ENCODE measurements at regions not wholly inside any gene's neighbourhood (a gene's known extent, or its start where the extent isn't known, plus 50 kb on each side); places are given as distances from the start of the nearest gene placed in this dataset.

DNA sequence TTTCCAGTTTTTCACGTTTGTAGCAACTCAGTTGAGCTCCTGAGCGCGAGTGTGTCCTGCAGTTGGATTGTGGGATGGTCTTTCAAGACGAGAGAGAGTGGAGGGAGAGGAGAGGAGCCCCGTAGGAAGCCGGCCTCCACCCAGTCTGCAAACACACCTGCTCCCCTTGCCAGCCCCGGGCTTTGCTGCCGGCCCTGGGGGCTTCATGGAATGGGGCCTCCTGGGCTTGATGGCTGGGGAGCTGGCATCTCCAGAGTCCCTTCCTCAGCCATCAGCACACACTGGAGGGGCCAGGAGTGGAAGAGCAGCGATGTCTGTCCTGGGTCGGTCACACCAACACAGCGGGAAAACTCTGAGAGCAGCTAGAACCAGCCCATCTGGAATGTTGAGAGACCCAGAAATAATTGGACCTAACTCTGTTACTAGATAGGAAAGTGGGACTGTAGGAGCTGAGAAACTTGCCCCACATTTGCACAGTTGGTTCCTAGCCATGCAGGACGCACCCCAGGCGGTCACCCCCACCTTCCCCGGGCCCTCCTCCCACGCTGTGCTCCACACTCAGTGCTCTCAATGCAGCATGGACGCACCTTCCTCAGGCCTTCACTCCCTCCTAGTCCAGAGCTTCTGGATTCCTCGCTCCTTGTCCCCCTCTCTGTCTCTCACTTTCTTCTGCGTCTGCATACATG lies 69.6 kb downstream of the PTGR3 start:
- no peak overlapping the region for H3K4me3 Mint-ChIP-seq
- POLR2A ChIA-PET: no interaction called here
- H3K36me3 Mint-ChIP-seq (ENCODE audit: low read depth): no peaks in the 10 kb centered on the region
- H3K27ac Mint-ChIP-seq: no peak overlapping the region
- H3K27me3 Mint-ChIP-seq (ENCODE audit: low read depth): no peaks in the 10 kb centered on the region
- no peaks in the 10 kb centered on the region for H3K9me3 Mint-ChIP-seq (ENCODE audit: insufficient read depth)
- CTCF ChIA-PET: no interaction called here
- DNase-seq (no peak), ATAC-seq (no peak)
- H3K4me1 Mint-ChIP-seq (ENCODE audit: low read depth): no peaks in the 10 kb centered on the region

DNA sequence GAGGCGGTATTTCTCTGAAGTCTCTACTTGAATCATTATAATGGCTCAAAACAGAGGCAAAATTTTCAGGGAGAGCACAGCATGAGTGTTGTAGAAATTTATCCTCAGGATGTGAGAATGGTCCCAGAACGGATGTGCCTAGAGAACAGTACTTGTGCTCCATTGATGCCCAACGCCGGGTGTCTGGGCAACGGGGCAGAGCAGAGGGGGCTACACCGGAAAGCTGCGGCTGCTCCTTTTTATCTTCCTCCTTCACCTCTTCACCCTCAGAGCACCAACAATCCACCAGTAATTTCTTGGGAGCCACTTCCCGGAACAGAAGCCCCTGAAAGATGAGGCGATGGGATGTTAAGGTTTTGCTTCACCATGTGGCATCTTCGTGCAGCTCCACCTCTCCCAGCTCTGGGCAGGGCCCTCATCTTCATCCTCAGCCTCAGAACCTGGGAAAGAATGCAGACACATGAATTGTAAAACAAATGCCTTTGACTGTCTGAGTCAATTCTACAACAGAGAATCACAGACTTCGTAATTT lies 71.5 kb downstream of the PTGR3 start:
- ATAC-seq: no peak
- Mint-ChIP-seq H3K36me3 (ENCODE audit: low read depth) (no peaks in the 10 kb centered on the region), H3K27ac (no peak overlapping the region), H3K9me3 (ENCODE audit: insufficient read depth) (no peaks in the 10 kb centered on the region), H3K27me3 (ENCODE audit: low read depth) (no peaks in the 10 kb centered on the region), H3K4me3 (no peak overlapping the region), H3K4me1 (ENCODE audit: low read depth) (no peaks in the 10 kb centered on the region)
- no peak for DNase-seq
- ChIA-PET POLR2A (no interaction called here), CTCF (no interaction called here)

DNA sequence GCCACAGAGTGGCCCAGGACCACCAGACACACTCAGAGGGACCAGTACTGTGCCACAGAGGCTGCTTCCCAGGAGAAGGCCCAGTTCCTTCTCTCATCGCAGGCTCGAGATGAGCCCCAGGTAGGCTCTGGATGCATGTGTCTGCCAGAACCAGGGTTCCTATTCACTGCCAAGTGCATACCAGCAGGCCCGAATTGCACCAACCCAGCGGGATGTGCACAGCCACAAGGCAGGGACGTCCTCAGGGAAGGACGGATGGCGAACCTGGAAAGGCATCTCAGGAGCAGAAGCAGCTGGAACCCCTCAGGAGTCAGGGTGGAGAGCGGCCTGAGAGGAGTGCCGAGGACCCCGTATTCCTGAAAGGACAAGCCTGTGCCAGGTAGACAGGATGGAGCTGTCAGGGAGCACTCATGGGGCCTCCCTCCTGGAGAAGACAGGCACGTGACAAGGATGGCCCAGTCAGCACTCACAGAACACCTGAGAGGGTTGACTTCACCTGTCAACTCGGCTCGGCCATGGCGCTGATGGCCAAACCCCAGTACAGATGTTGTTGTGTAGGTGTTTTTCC lies 73.7 kb downstream of the PTGR3 start:
- H3K36me3 Mint-ChIP-seq (ENCODE audit: low read depth): no peaks in the 10 kb centered on the region
- H3K4me3 Mint-ChIP-seq: no peak overlapping the region
- POLR2A ChIA-PET: no interaction called here
- no peak overlapping the region for H3K27ac Mint-ChIP-seq
- H3K4me1 Mint-ChIP-seq (ENCODE audit: low read depth): no peaks in the 10 kb centered on the region
- DNase-seq: no peak
- ATAC-seq: no peak
- no peaks in the 10 kb centered on the region for H3K9me3 Mint-ChIP-seq (ENCODE audit: insufficient read depth)
- CTCF ChIA-PET: no interaction called here
- no peaks in the 10 kb centered on the region for H3K27me3 Mint-ChIP-seq (ENCODE audit: low read depth)

DNA sequence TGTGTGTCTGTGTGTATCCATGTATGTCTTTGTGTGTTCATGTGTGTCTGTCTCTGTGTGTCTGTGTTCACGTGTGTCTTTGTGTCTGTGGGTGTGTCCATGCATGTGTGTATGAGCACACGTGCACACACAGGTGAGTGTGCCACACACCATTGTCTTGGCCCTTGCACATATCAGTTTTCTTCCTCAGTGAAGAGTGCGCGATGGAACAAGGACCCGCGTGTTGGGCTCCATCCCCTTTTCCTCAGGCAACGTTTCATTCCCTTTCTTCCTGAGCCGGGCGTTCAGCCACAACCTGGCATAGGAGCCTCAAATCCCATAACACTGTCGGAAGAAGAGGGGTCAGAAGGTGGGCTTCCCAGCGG lies 74.3 kb downstream of the PTGR3 start:
- Mint-ChIP-seq H3K4me1 (ENCODE audit: low read depth) (no peaks in the 10 kb centered on the region), H3K27me3 (ENCODE audit: low read depth) (no peaks in the 10 kb centered on the region), H3K27ac (no peak overlapping the region), H3K36me3 (ENCODE audit: low read depth) (no peaks in the 10 kb centered on the region), H3K9me3 (ENCODE audit: insufficient read depth) (no peaks in the 10 kb centered on the region), H3K4me3 (no peak overlapping the region)
- POLR2A ChIA-PET: no interaction called here
- DNase-seq (no peak), ATAC-seq (no peak)
- CTCF ChIA-PET: no interaction called here

DNA sequence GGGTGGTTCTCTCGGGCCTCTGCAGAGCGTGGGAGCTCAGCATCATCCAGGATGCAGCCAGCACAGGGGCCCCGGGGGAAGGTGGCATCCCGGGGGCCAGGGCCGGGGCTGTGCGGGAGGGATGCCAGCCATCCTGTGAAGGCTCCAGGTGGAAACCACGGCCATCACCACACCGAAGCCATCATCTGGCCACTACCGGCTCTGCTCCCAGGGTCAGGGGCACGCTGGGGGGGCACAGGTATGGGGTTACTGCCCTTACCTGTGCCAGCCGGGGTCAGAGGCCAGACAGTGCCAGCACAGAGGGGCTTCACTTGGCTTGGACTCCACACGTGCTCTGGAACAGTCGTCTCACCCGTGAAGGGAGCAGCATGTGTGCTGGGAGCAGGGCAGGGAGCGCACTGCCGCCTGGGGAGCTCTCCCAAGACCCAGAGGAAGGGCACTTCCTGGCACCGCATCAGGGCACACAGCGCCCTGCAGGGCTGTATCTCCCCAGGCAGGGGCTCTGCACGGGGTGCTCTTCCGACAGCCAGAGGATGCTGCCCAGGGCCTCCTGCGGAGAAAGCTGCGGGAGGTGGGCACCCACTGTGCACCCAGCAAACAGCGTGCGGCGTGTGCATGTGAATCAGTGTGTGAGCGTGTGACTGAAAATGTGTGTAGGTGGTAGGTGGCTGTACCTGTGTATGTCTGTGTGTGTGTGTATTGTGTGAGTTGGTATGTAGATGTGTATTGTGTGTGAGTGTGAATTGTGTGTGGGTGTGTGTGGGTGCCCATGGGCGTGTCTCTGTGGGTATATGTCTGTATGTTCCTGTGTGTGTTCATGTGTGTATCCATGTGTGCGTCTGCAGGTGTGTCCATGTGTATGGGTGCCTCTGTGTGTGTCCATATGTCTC lies 75.0 kb downstream of the PTGR3 start:
- Mint-ChIP-seq H3K36me3 (ENCODE audit: low read depth) (no peaks in the 10 kb centered on the region), H3K27ac (no peak overlapping the region), H3K4me1 (ENCODE audit: low read depth) (no peaks in the 10 kb centered on the region), H3K4me3 (no peak overlapping the region), H3K27me3 (ENCODE audit: low read depth) (no peaks in the 10 kb centered on the region), H3K9me3 (ENCODE audit: insufficient read depth) (no peaks in the 10 kb centered on the region)
- DNase-seq (no peak), ATAC-seq (no peak)
- CTCF ChIA-PET: no interaction called here
- POLR2A ChIA-PET: no interaction called here

DNA sequence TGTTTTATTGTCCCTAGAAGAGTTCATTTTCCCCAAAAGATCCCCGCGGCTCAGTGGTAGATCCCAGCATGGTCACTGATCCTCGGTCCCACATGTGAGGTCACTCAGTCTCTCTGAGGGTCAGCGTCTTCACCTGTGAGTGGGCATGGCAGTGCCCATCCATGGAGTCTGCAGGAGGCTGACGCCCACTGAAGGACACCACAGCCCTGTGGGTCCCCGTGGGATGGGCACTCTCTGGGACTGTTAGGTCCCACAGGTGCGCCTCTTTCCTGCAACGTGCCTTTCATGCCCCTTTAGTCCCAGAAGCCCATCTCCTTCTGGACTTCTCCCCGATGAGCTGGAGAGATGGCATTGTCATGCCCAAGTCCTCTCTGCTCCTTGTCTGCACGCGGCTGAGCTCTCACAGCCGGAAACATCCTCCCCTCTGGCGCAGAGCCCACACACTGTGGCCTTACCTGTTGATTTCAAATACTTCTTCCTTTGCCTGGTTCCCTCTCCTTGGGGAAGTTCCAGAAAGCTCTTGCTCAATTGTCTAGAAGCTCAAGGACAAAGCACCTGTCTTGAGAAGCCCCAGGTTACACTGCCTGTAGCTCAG lies 75.9 kb downstream of the PTGR3 start:
- no peak for ATAC-seq
- Mint-ChIP-seq H3K27me3 (ENCODE audit: low read depth) (no peaks in the 10 kb centered on the region), H3K27ac (no peak overlapping the region), H3K4me1 (ENCODE audit: low read depth) (no peaks in the 10 kb centered on the region), H3K36me3 (ENCODE audit: low read depth) (no peaks in the 10 kb centered on the region), H3K4me3 (no peak overlapping the region), H3K9me3 (ENCODE audit: insufficient read depth) (no peaks in the 10 kb centered on the region)
- no peak for DNase-seq
- ChIA-PET POLR2A (interaction anchor here (0.5 kb wide), 1 partner anchor 26 kb away, joined by 3 read pairs; no protein-coding TSS in a partner anchor), CTCF (no interaction called here)

DNA sequence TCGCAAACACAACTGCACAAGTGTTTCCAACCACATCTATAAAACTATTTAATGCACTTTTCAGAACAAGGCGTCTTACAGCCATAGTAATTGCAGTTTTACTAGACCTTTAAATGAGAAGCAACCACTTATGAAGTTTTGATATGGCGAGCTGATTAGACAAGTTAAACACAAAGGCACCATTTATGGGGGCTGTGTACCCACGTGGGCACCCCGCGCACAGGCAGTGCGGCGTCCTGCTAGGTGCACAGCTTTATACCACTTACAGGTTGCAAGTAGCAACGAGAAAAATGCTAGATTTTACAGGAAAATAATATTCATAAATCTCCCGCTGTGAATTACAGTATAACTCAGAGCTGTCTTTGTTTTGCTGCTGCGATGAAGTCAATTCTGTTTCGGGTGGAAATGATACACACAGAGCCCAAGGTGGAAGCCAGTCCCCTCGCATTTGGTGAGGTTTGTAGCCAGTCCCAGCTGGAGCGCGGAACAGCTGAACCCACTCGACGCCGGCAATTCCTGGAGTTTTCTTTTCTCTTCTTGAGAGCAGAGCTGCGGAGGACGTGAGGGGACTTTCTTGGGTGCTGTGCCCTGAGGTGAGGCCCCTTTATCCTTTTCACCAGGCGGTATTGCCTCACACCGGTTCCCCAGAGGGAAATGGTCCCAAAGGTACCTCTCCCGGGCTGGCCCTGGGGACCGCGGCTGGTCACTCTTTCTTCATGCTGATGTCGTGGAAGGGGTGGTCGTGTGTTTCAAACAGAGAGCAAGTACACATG lies 76.7 kb downstream of the PTGR3 start:
- Mint-ChIP-seq H3K4me3 (no peak overlapping the region), H3K9me3 (ENCODE audit: insufficient read depth) (no peaks in the 10 kb centered on the region), H3K36me3 (ENCODE audit: low read depth) (no peaks in the 10 kb centered on the region), H3K27ac (no peak overlapping the region), H3K27me3 (ENCODE audit: low read depth) (no peaks in the 10 kb centered on the region), H3K4me1 (ENCODE audit: low read depth) (no peaks in the 10 kb centered on the region)
- CTCF ChIA-PET: no interaction called here
- no peak for ATAC-seq
- DNase-seq: no peak
- POLR2A ChIA-PET: no interaction called here

DNA sequence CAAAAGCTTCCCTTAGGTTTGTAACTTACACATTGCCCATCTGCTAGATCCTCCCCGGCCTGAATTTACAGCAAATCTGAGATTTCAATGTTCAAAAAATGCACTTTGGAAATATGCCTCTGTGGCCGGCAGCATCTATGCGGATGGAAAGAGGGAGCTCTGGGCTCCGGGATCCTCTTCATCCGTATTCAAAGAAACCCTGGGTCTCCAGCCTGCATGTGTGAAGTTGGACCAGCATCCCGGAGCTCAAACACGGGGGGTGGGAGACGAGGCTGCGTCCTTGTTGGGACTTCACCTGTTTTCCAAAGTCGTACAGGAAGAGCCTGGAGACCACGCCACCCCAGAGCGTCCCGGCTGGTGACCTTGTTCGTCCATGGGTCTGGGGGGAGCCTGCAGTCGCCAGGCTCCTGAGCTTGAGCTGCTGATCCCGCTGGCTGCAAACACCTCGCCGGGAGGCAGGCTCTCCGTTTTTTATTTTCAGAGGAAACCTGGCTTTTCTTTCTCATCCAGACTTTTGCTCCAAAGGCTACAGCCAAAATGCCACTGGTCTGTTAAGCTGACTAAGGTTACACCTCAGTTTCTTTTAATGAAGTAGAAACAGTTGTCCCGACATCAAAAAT lies 77.4 kb downstream of the PTGR3 start:
- H3K4me3 Mint-ChIP-seq: no peak overlapping the region
- no peaks in the 10 kb centered on the region for H3K27me3 Mint-ChIP-seq (ENCODE audit: low read depth)
- H3K36me3 Mint-ChIP-seq (ENCODE audit: low read depth): no peaks in the 10 kb centered on the region
- no peak for ATAC-seq
- no peak for DNase-seq
- H3K27ac Mint-ChIP-seq: no peak overlapping the region
- no peaks in the 10 kb centered on the region for H3K4me1 Mint-ChIP-seq (ENCODE audit: low read depth)
- no peaks in the 10 kb centered on the region for H3K9me3 Mint-ChIP-seq (ENCODE audit: insufficient read depth)
- ChIA-PET POLR2A (no interaction called here), CTCF (interaction anchor here (0.6 kb wide), 1 partner anchor 311 kb away, joined by 4 read pairs; no protein-coding TSS in a partner anchor)

DNA sequence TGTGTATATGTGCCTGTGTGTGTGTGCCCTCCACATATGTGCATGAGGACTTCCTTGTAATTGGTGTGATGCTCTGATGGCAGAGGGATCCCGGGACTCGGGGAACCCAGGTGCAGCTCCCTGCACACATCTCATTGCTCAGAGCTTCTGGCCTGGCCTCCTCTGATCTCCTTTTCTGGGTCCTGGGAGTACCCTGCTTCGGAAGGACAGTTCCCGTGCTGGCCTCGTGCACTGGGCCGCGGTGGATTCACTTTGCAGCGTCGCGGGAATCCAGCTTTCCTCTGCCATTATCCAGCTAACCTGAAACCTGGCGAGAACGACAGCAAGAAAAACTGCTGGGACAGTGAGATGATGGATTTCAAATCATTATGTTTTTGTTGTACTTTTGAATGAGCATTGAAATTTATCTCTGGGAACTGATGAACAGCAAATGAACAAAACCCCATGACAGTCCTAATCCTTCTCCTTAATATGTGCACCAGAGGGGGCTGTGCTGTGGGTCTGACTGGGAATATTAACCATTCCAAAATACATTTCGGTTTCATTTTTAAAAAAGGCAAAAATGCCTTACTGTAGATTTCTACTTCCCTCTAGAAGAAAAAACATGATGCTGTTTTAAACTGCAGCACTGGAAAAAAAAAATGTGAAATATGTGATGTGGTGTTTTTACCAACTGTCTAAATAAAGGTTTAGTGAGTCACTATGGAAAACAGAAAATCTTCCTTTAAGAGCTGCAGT lies 78.2 kb downstream of the PTGR3 start:
- Mint-ChIP-seq H3K27ac (no peak overlapping the region), H3K27me3 (ENCODE audit: low read depth) (no peaks in the 10 kb centered on the region), H3K9me3 (ENCODE audit: insufficient read depth) (no peaks in the 10 kb centered on the region), H3K36me3 (ENCODE audit: low read depth) (no peaks in the 10 kb centered on the region), H3K4me1 (ENCODE audit: low read depth) (no peaks in the 10 kb centered on the region), H3K4me3 (no peak overlapping the region)
- POLR2A ChIA-PET: no interaction called here
- DNase-seq (no peak), ATAC-seq (no peak)
- CTCF ChIA-PET: interaction anchor here (0.6 kb wide), 1 partner anchor 312 kb away, joined by 4 read pairs; no protein-coding TSS in a partner anchor

DNA sequence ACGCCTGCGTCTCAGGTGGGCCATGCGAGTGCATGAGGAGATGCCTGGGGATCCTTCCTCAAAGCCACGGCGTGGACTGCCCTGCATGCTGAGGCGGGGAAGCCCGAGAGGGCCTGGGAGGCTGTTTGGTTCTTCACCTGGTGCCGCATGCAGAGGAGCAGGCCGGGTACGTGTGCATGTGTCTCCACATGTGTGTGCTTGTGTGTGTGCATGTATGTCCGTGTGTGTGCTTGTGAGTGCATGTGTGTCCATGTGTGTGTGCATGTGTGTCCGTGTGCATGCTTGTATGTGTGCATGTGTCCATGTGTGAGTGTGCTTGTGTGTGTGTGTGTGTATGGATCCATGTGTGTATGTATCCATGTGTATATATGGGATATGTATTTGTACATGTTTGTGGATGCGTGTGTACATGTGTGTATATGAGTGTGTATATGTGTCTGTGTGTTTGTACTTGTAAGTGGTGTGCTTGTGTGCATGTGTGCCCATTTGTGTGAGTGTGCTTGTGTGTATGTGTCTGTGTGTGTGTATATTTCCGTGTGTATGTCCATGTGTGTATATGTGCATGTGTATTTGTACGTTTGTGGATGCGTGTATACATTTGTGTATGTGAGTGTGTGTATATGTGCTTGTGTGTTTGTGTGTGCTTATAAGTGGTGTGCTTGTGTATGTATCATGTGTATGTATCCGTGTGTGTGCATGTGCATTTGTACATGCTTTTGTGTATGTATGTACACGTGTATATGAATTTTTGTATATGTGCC lies 79.0 kb downstream of the PTGR3 start:
- POLR2A ChIA-PET: no interaction called here
- Mint-ChIP-seq H3K4me1 (ENCODE audit: low read depth) (no peaks in the 10 kb centered on the region), H3K27ac (no peak overlapping the region), H3K9me3 (ENCODE audit: insufficient read depth) (no peaks in the 10 kb centered on the region), H3K4me3 (no peak overlapping the region), H3K36me3 (ENCODE audit: low read depth) (no peaks in the 10 kb centered on the region), H3K27me3 (ENCODE audit: low read depth) (no peaks in the 10 kb centered on the region)
- CTCF ChIA-PET: no interaction called here
- DNase-seq (no peak), ATAC-seq (no peak)
